Transverse colon (tissue), 4 donors: ENCODE measurements at regions not wholly inside any gene's neighbourhood (a gene's known extent, or its start where the extent isn't known, plus 50 kb on each side); places are given as distances from the start of the nearest gene placed in this dataset.

ENCODE experiments used
- DNase-seq: peaks from one replicate; pipeline ENCODE4 v3.0.0-alpha.2; 2019
- H3K27ac ChIP-seq, 4 donors: fragments of 200-600 bp; sonication (generic); 2 replicates each; pipeline ENCODE4 v1.5.1; 2016 to 2018; ENCODE audit warnings: inconsistent platforms in 4 of 4
- H3K27me3 ChIP-seq: fragments of 200-600 bp; sonication (generic); 2 replicates; pipeline ENCODE4 v1.5.1; 2017; ENCODE audit warnings: inconsistent platforms
- H3K36me3 ChIP-seq, 4 donors: fragments of 200-600 bp; sonication (generic); 2 replicates each; pipeline ENCODE4 v1.5.1; 2017 to 2019; ENCODE audit warnings: inconsistent platforms in 4 of 4
- H3K4me1 ChIP-seq, 4 donors: fragments of 200-600 bp; sonication (generic); 2 replicates each; pipeline ENCODE4 v1.5.1; 2017 to 2020; ENCODE audit warnings: inconsistent platforms in 4 of 4
- H3K4me3 ChIP-seq, 4 donors: fragments of 200-600 bp; sonication (generic); 1 replicate in 1 of 4; 2 replicates in 3 of 4; pipeline versions ENCODE4 v1.5.1 to v1.6.1; 2017 to 2019; ENCODE audit warnings: inconsistent platforms in 4 of 4
- H3K9me3 ChIP-seq, 2 donors: fragments of 200-600 bp; sonication (generic); 2 replicates each; pipeline ENCODE4 v1.5.1; 2017 to 2019; ENCODE audit warnings: inconsistent platforms in 2 of 2
- EP300 ChIP-seq: sonication (generic); formaldehyde crosslinking; IDR thresholded peaks from one replicate; pipeline ENCODE4 v1.6.1; 2017; ENCODE audit warnings: antibody characterized with exemption, low read depth
- POLR2A ChIP-seq: fragments of 450-650 bp; IDR thresholded peaks from one replicate; pipeline ENCODE4 v1.6.1; 2016; ENCODE audit warnings: antibody characterized with exemption, mild to moderate bottlenecking, moderate library complexity
- POLR2AphosphoS5 ChIP-seq, 3 donors: sonication (generic); formaldehyde crosslinking; IDR thresholded peaks; one replicate each; pipeline ENCODE4 v1.6.1; 2016; ENCODE audit warnings: antibody characterized with exemption in 3 of 3
- WGBS, 2 donors: methylation state at CpG; one replicate each; pipeline ENCODE4 v1.1.5; 2018; ENCODE audit warnings: low coverage in 1 of 2; 5-methylcytosine and 5-hydroxymethylcytosine counted together
- in situ Hi-C, 4 donors: fragments of 200-750 bp; cut with MboI; loops; one replicate each; pipeline versions ENCODE4 v1.15.0 to v1.15.1; 2017; ENCODE audit warnings: low sequenced_read_pairs in 3 of 4, low pct_ligation_motif_present in 1 of 4, low pct_unique_long_range_greater_than_20kb in 1 of 4
- intact Hi-C: fragments of 100-400 bp; cut with DNase I; formaldehyde crosslinking; loops from one replicate; pipeline ENCODE4 v1.15.1; 2023; ENCODE audit warnings: low total_unique reads
- TF ChIP-seq, protein P1 (sequence below), 5 experiments: fragments of 200-600 bp in 3 of 5; fragments of 450-650 bp in 2 of 5; sonication (generic) in 3 of 5; IDR thresholded peaks; 1 replicate in 2 of 5; 2 replicates in 3 of 5; pipeline ENCODE4 v1.5.1; 2016 to 2017; ENCODE audit warnings: antibody characterized with exemption in 5 of 5, inconsistent platforms in 3 of 5, mild to moderate bottlenecking in 2 of 5, moderate library complexity in 1 of 5

DNA sequence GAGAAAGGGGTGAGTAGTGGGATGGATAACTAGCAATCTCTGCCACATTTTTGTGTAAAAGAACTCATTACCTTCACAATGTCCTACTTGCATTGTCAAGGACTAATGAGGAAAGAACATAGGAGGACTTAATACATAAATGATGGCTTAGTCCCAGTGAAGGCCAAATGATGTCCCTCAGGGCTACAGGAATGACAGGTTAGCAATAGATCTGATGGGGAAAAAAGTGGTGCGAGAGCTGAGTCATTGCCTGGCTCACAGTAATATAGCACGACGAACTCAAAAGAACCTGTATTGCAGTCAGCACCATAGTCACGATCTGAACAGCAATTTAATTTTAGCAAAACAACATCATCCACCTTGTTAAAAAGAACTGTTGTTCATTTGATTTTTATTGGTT, 70.9 kb upstream of the ARHGAP36 start:
- in situ Hi-C loops: loop anchor here in 1 of 4 donors (25.0 kb wide), 1 partner anchor 650 kb away; no protein-coding TSS in a partner anchor
- no peak for TF ChIP-seq POLR2A
- TF ChIP-seq EP300: no peak
- TF ChIP-seq, protein P1, sequence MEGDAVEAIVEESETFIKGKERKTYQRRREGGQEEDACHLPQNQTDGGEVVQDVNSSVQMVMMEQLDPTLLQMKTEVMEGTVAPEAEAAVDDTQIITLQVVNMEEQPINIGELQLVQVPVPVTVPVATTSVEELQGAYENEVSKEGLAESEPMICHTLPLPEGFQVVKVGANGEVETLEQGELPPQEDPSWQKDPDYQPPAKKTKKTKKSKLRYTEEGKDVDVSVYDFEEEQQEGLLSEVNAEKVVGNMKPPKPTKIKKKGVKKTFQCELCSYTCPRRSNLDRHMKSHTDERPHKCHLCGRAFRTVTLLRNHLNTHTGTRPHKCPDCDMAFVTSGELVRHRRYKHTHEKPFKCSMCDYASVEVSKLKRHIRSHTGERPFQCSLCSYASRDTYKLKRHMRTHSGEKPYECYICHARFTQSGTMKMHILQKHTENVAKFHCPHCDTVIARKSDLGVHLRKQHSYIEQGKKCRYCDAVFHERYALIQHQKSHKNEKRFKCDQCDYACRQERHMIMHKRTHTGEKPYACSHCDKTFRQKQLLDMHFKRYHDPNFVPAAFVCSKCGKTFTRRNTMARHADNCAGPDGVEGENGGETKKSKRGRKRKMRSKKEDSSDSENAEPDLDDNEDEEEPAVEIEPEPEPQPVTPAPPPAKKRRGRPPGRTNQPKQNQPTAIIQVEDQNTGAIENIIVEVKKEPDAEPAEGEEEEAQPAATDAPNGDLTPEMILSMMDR (IDR thresholded peaks at IDR 0.05): no peak
- no peak for TF ChIP-seq POLR2AphosphoS5 (IDR thresholded peaks at IDR 0.05)
- intact Hi-C loops: no loop called here
- Histone ChIP-seq H3K4me1 (no peaks in the 10 kb centered on the region), H3K27ac (no peak overlapping the region), H3K27me3 (no peaks in the 10 kb centered on the region), H3K36me3 (no peaks in the 10 kb centered on the region), H3K4me3 (no peak overlapping the region), H3K9me3 (no peaks in the 10 kb centered on the region)
- DNase-seq: no peak
- 79 to 80% methylated on average over 1 to 4 of the region's 4 CpGs for WGBS, 2 donors

DNA sequence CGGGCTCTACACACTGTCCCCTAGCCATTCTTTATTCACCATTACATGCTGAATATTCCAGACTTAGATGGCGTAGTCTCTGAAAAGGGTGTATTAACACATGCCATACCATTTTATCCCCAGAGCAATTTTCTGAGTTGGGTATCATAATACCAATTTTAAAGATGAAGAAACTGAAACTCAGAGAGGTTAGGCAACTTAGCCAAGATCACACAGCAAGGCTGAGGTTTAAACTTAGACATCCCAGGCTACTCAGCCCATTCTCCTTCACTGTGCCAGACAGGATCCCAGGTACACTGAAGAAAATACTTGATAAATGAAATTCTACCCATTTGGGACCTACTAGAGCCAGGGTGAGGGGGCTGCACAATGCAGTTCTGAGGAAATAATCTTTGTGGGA, 67.4 kb upstream of the ARHGAP36 start:
- no peak for DNase-seq
- no peaks in the 10 kb centered on the region for H3K36me3 ChIP-seq
- 93% methylated on average over 2 of the region's 2 CpGs; no CpG with 5 or more reads in 1 of the 2 donors for WGBS, 2 donors
- no peak overlapping the region for H3K4me3 ChIP-seq
- no peaks in the 10 kb centered on the region for H3K9me3 ChIP-seq
- H3K27me3 ChIP-seq: no peaks in the 10 kb centered on the region
- in situ Hi-C loops: loop anchor here in 1 of 4 donors (25.0 kb wide), 1 partner anchor 647 kb away; no protein-coding TSS in a partner anchor
- no peak overlapping the region for H3K27ac ChIP-seq
- TF ChIP-seq, protein P1 (IDR thresholded peaks at IDR 0.05): no peak
- TF ChIP-seq EP300: no peak
- TF ChIP-seq POLR2AphosphoS5 (IDR thresholded peaks at IDR 0.05): no peak
- TF ChIP-seq POLR2A: no peak
- intact Hi-C loops: no loop called here
- no peaks in the 10 kb centered on the region for H3K4me1 ChIP-seq

DNA sequence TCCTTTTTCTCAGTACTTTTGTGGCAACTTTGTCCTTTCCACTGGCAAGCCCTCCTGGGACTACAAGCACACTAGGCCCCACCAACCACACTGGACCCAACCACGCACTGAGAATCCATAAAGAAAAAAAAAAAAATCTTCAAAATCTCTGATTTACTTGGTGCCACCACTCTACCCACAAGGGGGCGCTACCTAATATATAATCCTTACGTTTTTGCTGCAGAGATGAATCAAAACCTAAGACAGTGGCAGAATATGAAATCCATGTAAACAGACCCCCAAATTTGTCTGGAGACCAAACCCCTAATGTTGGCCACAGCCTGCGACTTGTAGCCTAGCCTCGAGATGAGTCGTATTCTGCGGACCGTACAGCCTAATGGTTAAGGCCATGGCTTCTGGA, 63.5 kb upstream of the ARHGAP36 start:
- TF ChIP-seq EP300 (no peak), POLR2AphosphoS5 (IDR thresholded peaks at IDR 0.05) (no peak), POLR2A (no peak)
- TF ChIP-seq, protein P1 (IDR thresholded peaks at IDR 0.05): peak in 4 of 5 experiments; percentile 19 to 50 (median 33)
- 29 to 54% methylated on average over 1 to 8 of the region's 8 CpGs for WGBS, 2 donors
- in situ Hi-C loops: loop anchor here in 1 of 4 donors (25.0 kb wide), 1 partner anchor 643 kb away; no protein-coding TSS in a partner anchor
- Histone ChIP-seq H3K27me3 (no peaks in the 10 kb centered on the region), H3K36me3 (no peaks in the 10 kb centered on the region), H3K4me3 (no peak overlapping the region), H3K4me1 (no peaks in the 10 kb centered on the region), H3K9me3 (no peaks in the 10 kb centered on the region), H3K27ac (no peak overlapping the region)
- DNase-seq: no peak
- intact Hi-C loops: no loop called here

DNA sequence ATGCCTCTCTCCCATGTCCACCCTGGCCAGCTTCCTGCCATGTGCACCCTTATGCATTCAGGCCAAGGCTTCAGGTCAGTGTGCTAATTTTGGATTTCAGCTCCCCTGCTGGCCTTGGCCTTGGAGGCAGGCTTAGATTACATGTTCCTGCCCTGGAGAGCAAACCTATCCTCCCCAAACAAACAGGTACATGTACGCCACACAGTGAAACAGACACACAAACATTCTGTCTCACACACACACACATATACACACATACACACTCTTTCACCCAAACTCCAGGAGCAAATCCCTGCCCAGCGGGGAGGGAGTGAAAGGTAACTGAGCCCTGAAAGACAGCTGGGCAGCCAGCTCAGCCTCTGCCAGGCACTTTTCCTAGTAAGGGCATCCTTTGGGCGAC, 62.7 kb upstream of the ARHGAP36 start:
- no peak for DNase-seq
- no peaks in the 10 kb centered on the region for H3K27me3 ChIP-seq
- no peaks in the 10 kb centered on the region for H3K4me1 ChIP-seq
- in situ Hi-C loops (loop anchor here in 1 of 4 donors (25.0 kb wide), 1 partner anchor 642 kb away; no protein-coding TSS in a partner anchor), intact Hi-C loops (no loop called here)
- H3K9me3 ChIP-seq: no peaks in the 10 kb centered on the region
- TF ChIP-seq, protein P1 (IDR thresholded peaks at IDR 0.05): no peak
- no peak overlapping the region for H3K27ac ChIP-seq
- H3K36me3 ChIP-seq: no peaks in the 10 kb centered on the region
- no peak overlapping the region for H3K4me3 ChIP-seq
- 82% methylated on average over 3 of the region's 3 CpGs; no CpG with 5 or more reads in 1 of the 2 donors for WGBS, 2 donors
